NCI-H1930 (cell line): ENCODE measurements at regions not wholly inside any gene's neighbourhood (a gene's known extent, or its start where the extent isn't known, plus 50 kb on each side); places are given as distances from the start of the nearest gene placed in this dataset.
A peak's percentile ranks its signal among the peaks of the same experiment; 100 is the strongest.

Experiments used
- DNase-seq, 2 experiments: peaks; one replicate each; lab custom pipeline; 2025; lab: John Stamatoyannopoulos, UW

DNA sequence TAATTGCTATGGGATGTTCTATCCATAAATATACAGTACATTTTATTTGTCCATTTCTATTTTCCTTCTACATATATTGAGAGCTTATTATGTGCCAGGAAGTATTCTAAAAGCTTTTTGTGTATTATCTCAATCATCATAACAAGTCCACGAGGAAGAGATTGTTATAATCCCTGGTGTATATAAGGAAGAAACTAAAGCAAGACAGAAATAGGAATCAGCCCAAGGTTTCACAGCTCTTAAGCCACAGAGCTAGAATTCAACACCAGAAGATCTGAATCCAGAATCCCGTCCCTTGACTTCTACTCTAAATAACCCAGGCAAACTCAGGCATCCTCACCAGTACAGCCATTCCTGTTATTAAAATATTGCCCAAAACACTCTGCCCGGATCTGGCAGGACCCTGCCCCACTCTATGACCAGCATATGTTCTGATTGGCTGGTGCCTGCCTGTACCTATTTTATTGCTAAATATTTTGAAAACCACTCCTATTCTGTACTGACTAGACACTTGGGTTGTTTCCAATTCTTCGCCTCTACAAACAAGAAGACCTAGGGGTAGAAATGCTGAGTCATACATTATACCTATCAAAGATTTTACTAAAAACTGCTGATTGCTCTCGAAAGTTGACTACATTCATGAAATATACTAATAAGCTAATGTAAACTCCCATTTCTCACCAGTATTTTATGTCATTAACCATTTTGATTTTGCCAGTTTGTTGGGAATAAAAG is 297.4 kb downstream of the ENC1 start:
- no peak for DNase-seq

DNA sequence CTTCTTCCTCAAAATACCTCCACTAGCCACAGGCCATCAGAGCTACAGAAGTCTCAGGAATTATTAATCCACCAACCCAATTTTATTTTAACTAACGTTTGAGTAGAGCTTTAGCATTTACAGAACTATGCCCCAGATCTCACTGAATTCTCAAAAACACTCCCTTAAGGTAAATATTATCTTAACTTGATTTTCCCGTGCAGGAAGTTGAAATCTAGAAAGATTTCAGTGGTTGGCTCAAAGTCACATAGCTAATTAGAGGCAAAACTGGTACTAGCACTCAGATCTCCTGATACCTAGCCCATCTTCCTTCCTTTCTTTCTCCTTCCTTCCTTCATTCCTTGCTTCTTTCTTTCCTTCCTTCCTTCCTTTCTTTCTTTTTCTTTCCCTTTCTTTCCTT is 298.3 kb downstream of the ENC1 start:
- no peak for DNase-seq

DNA sequence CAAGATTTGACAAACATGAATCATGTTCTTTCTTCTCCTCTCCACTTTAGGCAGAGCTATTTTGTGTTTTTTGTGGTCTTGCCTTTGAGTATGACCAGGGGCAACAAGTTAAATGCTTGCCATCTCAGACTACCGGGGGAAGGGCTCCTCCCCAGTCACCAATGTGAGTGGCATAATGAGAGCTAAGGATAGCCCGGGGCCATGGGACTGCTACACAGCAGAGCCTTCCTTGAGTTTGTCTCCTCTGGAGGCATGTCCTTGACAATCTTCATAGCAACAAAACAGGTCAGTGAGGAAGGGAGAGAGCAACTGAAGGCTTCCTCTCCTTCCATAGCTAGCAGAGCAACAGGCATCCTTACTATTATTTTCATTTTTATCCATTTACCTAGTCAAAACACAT is 299.3 kb downstream of the ENC1 start:
- no peak for DNase-seq

DNA sequence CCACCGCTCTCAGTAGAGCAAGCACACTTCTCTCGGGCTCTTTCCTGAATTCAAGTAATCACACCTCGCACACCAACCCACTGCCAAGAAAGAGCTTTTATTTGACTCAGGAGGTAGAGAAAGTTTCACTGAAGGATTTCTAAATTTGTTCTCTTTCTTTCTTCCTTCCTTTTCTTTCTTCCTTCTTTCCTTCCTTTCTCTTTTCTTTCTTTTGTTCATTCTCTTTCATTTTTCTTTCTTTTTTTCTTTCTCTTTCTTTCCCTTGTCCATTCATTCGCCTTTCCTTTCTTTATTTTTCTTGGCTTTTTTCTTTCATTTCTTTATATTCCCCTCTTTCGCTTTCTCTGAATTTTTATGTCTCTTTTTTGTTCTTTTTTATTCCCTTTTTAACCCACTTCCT is 300.1 kb downstream of the ENC1 start:
- no peak for DNase-seq

DNA sequence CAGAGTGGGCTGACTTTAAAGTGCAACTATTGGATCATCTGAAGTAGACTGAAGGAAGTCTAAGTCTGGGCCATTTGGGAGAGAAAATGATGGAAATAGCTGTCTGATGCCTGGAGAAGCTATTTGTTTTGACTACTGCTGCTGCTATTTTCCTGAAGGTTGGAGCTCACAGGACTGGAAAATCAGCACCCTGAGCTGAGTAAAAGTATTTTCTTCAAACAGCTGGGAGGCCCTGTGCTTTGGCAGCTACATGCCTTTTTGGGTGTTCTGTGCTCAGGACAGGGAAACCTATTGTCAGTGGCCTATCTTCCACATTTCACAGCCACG is 302.6 kb downstream of the ENC1 start:
- no peak for DNase-seq

DNA sequence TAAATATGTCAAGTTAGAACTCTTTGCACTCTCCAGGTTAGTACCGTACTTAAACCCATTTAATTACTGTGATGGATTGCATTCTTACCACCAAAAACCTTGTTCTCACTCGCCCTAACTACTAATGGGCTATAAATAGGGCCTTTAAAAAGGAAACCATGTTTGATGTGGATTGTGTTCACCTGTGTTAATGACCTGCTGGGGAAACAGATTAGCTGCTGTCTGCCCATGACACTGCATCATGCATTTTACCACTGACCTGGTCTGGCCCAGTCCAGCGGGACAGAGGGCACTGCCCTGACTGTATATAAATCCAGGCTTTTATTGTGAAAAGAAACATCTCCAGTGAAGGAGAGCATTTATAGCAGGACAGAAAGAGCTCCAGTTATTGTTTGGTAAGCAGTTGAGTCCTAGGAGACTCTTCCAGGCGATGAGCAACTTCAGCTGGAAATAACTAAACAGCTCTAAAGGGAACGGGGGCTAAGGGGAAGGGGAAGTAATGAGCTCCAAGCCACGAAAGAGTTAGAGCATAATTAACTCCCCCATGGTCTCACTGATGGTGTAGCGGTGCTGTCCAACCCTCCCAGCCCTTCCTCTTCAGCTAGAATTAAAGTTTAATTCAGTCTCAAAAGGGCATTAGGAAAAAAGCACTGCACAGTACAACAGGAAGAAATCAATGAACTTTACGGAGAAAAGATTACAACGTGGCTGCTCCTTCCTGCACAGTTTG is 303.1 kb downstream of the ENC1 start:
- no peak for DNase-seq

DNA sequence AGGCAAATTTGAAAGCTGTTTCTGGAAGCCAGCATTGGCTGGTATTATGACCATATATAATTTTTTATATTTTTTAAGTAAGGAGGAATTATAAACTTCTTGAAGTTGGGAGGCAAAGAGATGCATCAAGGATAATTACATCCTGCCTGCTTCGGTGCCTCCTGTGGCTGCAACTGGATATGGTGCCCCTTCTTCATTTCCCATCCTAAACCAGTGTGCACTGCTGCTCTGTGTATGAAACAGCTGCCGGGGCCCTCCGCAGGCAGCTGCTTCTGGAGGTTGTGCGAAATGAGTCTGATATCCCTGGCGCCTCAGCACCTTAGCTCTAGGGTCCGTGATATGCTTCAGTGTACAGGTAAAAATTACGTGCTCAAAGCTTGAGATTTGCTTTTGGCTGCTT is 304.2 kb downstream of the ENC1 start:
- DNase-seq = peak in 1 of 2 experiments; percentile 18

DNA sequence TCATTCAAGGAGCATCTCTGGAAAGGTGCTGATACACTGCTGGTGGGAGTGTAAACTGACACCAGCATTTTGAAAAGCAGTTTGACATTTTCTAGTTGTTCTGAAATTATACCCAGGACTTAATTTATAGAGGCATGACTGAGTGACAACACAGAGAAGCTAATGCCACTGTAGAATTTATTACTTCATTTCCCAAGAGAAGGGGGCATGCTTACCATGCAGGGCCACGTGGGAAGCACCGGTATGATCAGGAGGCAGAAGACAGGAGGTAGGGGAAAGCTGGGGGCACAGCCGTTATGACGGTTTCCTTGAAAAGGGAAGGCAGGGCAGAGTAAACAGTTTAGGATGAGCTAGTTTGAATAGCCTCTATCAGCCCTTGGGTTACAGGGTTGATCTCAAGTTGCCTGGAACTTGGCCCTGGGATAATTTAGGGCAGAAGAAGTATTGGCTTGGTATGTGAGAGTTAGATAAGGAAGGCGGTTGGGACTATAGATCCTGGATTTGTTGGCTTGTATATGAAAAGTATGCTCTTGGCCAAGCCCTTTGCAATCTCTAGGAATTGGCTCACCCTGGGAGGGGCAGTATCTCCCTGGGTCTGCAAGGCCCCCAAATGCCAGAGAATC is 305.7 kb downstream of the ENC1 start:
- DNase-seq = no peak

DNA sequence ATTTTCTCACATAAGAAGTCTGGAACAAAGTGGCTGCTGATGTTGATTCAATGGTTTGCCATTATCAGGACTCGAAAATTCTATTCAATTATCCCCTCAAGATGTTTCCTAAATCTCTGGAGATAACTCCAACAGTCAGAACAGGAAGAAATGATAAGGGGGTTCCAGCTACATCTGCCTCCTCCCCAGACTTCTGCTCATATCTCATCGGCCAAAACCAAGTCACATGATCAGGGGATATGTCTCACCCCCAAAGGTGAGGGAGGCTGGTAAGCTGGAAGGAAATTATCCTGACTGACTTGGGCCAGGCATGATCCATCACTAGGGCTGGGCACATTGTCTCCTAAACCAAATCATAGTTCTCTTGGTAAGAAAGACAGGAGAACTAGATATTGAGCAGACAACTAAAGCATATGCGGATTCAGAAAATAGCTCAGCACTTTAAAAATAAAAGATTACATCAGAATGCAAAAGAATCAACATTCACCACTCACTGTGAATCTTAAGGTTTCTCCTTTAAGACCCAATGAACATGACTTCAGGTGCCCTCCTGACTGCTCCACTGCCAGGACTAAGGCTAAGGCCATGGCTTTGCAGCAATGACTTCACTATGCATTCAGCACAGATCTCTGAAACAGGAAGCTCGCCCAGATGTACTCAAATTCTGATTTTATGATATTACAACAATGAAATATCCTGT is 306.3 kb downstream of the ENC1 start:
- DNase-seq = no peak

DNA sequence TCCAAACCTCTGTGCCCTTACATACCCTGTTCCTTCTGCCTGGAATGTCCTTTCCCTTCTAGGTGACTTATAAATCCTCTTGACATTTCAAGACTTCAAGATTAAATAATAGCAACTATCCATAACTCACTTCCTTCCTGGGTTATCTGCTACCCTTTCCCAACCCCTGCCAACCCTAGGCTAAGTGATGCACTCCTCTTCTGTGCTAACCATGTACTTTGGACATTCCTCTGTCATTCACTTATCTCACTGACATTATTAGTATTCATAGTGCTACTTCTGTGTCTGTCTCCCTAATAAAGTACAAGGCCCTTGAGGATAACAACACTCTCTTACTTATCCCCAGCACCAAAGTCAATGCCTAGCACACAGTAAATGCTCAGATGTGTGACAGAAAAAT is 307.1 kb downstream of the ENC1 start:
- DNase-seq = no peak

DNA sequence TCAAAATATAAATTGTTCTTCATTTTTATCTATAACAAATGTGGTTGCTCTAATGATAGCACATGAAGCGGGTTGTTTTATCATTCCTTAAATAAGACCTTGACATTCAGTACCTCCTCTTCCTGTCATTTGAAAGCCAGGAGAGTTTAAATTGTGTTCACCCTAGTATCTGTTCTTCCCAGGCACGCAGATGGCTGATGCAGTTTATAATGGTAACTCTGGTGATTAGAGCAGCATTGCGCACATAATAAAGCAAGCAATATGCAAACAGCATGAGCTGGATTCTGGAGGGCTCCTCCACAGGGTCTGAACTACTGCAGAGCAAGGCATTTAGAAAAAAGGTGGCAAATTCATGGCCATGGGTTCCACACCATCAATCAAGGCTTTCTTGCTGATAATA is 307.8 kb downstream of the ENC1 start:
- no peak for DNase-seq

DNA sequence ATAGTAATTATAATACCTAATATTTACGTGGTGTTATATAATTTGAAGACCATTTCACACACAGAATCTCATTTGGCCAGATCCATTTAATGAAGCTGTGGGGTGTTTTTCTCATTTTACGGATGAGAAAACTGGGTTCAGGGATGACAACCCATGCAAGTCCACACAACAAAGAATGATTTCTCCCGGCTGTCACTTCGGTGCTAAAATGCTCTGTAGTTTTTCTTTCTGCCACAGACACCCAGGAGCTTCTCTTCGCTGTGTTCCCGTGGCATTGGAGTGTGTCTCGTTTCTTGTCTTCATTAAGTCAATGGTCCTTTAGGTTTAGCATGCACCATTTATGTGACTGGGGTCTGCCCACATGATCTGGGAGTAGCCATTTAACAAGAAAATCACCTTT is 308.5 kb downstream of the ENC1 start:
- no peak for DNase-seq

DNA sequence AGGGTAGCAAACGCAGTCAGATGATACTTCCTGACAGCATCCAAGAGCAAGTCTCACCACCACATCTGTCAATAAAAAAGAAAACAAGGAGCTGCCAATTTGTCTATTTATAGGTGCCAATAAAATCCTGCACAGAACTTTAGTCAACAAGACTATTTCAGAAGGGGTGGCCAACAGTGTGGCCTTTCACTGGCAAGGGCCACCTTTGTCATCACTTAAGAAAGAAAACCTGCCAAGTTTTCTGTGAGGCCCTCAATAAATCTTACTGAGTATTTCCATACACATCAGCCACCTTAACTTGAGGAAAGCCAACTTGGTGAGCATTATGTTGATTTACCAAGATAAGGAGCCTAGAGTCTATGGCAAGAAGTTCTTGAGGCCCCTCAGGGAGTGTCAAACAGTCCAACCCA is 312.3 kb downstream of the ENC1 start:
- DNase-seq = no peak

DNA sequence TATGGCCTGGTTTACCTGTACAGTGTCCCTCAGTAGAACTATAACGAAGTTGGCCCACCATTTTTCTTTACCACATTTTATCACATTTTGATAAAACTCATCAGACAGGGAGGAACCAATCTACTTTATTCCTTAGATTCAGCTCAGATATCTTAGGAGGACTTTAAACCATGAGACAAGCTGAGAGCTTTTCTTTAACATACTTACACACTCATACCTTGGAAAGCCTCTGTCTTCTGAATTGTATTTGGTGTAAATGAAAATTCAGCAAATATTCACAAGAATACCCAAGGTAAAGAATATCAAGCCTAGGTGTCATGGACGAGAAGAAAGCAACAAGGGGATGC is 313.2 kb downstream of the ENC1 start:
- DNase-seq = no peak

DNA sequence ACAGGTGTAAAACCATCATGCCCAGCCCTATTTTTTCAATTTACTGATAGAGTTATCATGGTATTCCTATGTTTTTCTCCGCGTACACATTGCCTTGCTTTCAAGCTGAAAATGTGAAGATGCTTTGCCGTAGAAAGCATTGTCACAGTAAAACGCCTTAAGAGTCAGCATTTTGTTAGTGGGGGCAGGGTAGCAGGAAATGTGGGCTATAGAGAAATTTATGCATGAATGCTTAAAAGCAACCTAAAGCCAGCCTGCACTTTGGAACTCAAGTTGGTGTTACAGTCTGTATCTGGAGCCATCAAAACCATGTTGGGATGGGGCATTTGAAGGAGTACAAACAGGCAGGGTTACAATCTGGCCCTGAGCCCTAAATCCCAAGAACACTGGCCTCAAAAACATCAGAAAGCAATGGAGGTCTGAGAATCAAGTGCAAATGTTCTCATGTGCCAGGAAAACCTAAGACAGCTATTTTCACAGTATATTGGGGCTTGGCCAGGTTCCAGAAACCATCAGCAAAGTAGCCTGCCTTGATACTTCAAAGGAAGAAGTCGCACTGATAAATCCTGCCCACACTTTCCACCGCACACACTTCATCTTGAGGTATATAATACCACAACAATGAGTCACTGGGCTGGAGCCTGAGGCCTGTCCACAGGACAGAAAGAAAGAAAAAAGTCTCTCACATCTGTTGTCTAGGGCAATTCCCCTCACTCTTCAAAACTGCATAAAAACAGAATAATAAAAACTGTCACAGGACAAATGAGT is 313.8 kb downstream of the ENC1 start:
- no peak for DNase-seq

DNA sequence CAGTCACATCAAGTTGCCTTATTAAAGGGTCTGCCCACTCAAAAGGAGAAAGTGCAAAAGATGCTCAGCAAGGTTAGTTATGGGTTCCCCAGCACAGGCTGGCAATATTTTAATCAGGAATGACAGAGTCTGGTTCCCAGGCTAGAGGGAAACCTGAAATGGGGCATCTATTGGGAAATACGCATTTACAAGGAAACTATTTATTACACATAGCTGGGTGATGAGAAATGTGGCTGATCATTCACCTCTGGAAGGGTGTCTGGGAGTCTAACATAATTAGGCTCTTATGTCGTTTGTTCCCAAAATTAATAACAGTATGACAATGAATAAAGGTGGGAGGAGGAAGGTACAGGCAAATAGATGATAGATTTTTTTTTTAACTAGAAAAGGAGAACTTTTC is 314.7 kb downstream of the ENC1 start:
- no peak for DNase-seq

DNA sequence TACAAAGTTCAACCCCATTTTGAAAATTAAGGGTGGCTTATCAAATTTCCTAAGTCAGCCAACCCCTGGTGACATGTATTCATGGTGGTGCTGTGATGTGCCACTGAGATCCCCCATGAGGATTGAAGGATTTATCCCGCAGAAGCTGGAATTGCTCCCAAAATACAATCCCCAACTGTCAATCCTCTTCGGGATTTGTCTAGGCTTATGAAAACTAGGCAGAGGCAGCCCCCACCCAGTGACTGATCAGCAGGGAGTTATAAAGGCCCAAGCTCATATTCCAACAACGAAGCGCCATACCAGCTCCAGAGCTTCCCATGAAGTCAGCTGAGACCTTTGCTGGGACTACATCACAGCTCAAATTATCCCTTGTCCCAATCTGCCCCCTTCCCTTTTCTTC is 316.0 kb downstream of the ENC1 start:
- DNase-seq = no peak

DNA sequence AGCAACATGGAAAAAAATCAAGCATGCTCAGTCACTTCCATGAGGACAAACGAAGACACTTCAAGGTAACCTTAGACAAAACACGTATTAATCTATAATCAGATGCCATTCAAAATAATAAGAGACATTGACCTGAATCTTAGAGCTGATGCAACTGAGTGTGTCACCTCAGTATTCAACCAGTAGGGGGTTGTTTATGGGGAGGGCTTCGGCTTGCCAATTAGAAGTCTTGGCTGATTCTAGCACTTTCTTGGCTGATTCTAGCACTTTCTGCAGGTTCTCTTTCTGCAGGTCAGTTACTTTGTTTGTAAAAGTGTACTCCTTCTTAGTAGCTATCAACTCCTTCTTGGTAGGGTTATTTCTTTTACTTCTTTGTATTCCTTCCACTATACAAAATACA is 317.6 kb downstream of the ENC1 start:
- no peak for DNase-seq

DNA sequence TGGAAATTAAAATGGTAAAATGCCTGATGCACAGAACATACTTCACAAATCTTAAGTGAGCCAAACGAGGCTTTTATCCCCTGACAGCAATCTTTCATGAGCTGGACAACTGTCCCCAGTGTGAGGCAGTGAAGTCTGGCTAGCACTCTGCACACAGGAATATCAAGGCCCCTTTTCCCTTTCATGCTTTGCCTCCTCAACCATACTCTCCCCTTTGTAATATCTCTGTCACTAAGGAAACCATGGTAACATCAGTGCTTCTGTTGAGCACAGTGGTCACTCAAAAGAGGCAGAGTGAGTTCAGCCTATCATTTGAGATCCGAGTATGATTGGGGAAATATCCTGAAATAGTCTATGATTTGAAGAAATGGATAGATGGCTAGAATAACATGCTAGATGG is 318.3 kb downstream of the ENC1 start:
- no peak for DNase-seq

DNA sequence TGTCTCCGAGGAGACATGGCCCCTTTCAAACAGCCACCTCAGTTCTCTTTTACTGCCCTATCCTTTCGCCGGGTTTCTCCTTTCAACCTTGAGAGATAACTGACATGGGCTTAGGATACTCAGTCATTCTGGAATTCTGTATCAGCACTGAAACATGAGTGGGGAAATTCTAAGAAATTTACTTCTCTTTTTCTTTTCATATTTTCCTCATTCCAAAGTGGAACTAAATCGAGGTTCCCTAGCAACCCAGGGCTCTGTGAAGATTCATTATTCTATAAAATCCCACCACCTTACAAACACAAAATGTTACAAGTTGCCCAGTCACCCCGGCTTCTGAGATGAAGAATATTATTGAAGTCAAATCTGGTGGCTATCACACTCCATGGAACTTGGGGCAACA is 319.2 kb downstream of the ENC1 start:
- DNase-seq = no peak

DNA sequence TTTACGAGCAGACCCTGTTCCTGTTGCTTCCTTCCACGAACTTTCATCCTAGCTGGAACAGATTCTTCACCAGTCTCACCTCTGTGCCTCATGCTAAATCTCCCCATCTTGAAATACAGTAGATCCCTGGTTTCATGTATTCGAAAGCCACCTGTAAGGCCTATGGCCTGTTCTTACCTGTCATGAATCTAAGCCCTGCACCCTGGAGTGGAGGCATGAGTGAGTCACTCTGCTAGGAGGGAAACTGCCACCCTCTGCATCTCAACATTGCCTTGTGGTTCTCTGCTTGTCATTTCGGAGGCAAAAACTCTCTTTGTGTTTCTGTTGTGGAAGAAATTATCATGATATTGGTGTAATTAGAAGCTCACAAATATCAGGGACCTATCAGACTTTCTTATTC is 320.0 kb downstream of the ENC1 start:
- no peak for DNase-seq

DNA sequence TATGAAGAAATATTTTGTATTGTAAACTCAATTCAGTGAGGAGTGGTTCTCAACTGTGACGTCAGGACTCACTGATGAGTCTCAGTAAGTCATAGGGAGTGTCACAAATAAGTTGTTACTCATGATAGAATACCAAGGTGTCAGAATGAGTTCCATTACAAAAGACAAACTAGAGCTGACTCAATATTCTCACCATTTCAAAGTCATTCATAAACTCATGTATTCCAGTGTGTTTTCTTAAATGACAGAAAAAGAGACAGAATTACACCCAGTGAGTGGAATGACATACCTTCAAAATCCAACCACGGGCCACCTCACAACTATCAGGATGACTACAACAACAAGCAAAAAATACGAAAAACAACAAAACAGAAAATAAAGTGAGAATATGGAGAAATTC is 321.5 kb downstream of the ENC1 start:
- DNase-seq = no peak
